Adipocyte (in vitro differentiated cells): ENCODE measurements at regions not wholly inside any gene's neighbourhood (a gene's known extent, or its start where the extent isn't known, plus 50 kb on each side); places are given as distances from the start of the nearest gene placed in this dataset.
"Not testable (repeated sequence)": the region's sequence is repeated elsewhere in the genome, so short reads cannot be mapped to it uniquely, and the experiment has no call there.

Source experiments
- DNase-seq: peaks from one replicate; pipeline ENCODE4 v3.0.0-alpha.2; 2015; ENCODE audit warnings: low read depth
- H3K27me3 ChIP-seq: replicated peaks from 2 replicates; pipeline ENCODE4 v1.7.0; 2013; ENCODE audit warnings: mild to moderate bottlenecking, low read length, moderate library complexity; ENCODE audit not compliant: control insufficient read depth, insufficient read depth
- H3K36me3 ChIP-seq: 2 replicates; pipeline ENCODE4 v1.7.0; 2013; ENCODE audit warnings: low read length, mild to moderate bottlenecking, moderate library complexity; ENCODE audit not compliant: control insufficient read depth, insufficient read depth, severe bottlenecking
- H3K4me1 ChIP-seq: 2 replicates; pipeline ENCODE4 v1.7.0; 2013; ENCODE audit warnings: mild to moderate bottlenecking, low read length, moderate library complexity; ENCODE audit not compliant: control insufficient read depth, insufficient read depth
- H3K4me3 ChIP-seq: 2 replicates; pipeline ENCODE4 v1.7.0; 2013; ENCODE audit warnings: mild to moderate bottlenecking, low read length, moderate library complexity
- H3K9ac ChIP-seq: 2 replicates; pipeline ENCODE4 v1.7.0; 2013; ENCODE audit warnings: mild to moderate bottlenecking, low read length, moderate library complexity
- H3K9me3 ChIP-seq: 2 replicates; pipeline ENCODE4 v1.7.0; 2013; ENCODE audit warnings: mild to moderate bottlenecking, low read length, moderate library complexity; ENCODE audit not compliant: control insufficient read depth

GRCh38 chr5:37207-37606, 54.8 kb upstream of the PLEKHG4B start:
- H3K4me1 ChIP-seq = not testable (repeated sequence)
- H3K27me3 ChIP-seq = peaks cover 51% of the 10 kb centered on the region

GRCh38 chr5:39979-40583, 51.9 kb upstream of the PLEKHG4B start:
- Histone ChIP-seq H3K27me3 (peaks cover 47% of the 10 kb centered on the region), H3K4me1 (no peaks in the 10 kb centered on the region), H3K36me3 (no peaks in the 10 kb centered on the region), H3K9ac (no peak overlapping the region), H3K9me3 (no peaks in the 10 kb centered on the region), H3K4me3 (no peak overlapping the region)
- DNase-seq = no peak

More at GRCh38 chr5:37207-37606, 54.8 kb upstream of the PLEKHG4B start:
- not testable (repeated sequence) for DNase-seq, H3K4me3 ChIP-seq, H3K9ac ChIP-seq, H3K36me3 ChIP-seq, H3K9me3 ChIP-seq
